Midbrain (tissue), 1 donor: ENCODE measurements at regions not wholly inside any gene's neighbourhood (a gene's known extent, or its start where the extent isn't known, plus 50 kb on each side); places are given as distances from the start of the nearest gene placed in this dataset.
"Not testable (repeated sequence)": the region's sequence is repeated elsewhere in the genome, so short reads cannot be mapped to it uniquely, and the experiment has no call there.

Experiments
- DNase-seq: peaks from one replicate; lab custom pipeline; 2025; lab: John Stamatoyannopoulos, UW

GRCh38 chr14:71328183-71328582, 420.9 kb downstream of the PCNX1 start:
- DNase-seq = no peak

- no peak for DNase-seq
These were observed 421.7 kb downstream of the PCNX1 start for GRCh38 chr14:71328954-71329353.

- DNase-seq = no peak
These were observed 424.1 kb downstream of the PCNX1 start for GRCh38 chr14:71331403-71331802.

- DNase-seq = no peak
These were observed 425.2 kb downstream of the PCNX1 start for GRCh38 chr14:71332476-71332875.

- DNase-seq = no peak
These were observed 426.4 kb downstream of the PCNX1 start for GRCh38 chr14:71333705-71334104.

GRCh38 chr14:71336489-71337192, 429.4 kb downstream of the PCNX1 start:
- DNase-seq = no peak

- no peak for DNase-seq
These were observed 430.9 kb downstream of the PCNX1 start for GRCh38 chr14:71338153-71338552.

GRCh38 chr14:71339650-71340415, 432.6 kb downstream of the PCNX1 start:
- no peak for DNase-seq

- DNase-seq = no peak
These were observed 433.9 kb downstream of the PCNX1 start for GRCh38 chr14:71341156-71341555.

- no peak for DNase-seq
These were observed 436.5 kb downstream of the PCNX1 start for GRCh38 chr14:71343724-71344123.

GRCh38 chr14:71344506-71344905, 437.2 kb downstream of the PCNX1 start:
- no peak for DNase-seq

GRCh38 chr14:71346685-71347084, 439.4 kb downstream of the PCNX1 start:
- no peak for DNase-seq

- DNase-seq = no peak
These were observed 441.1 kb downstream of the PCNX1 start for GRCh38 chr14:71348394-71348793.

GRCh38 chr14:71348817-71349216, 441.6 kb downstream of the PCNX1 start:
- no peak for DNase-seq

- DNase-seq = no peak
These were observed 446.9 kb downstream of the PCNX1 start for GRCh38 chr14:71354142-71354541.

GRCh38 chr14:71354801-71355200, 447.5 kb downstream of the PCNX1 start:
- DNase-seq = no peak

GRCh38 chr14:71355324-71356201, 448.3 kb downstream of the PCNX1 start:
- DNase-seq = no peak

- no peak for DNase-seq
These were observed 451.1 kb downstream of the PCNX1 start for GRCh38 chr14:71358209-71358931.

- not testable (repeated sequence) for DNase-seq
These were observed 451.7 kb downstream of the PCNX1 start for GRCh38 chr14:71358932-71359421.

- DNase-seq = no peak
These were observed 452.6 kb downstream of the PCNX1 start for GRCh38 chr14:71359823-71360222.

- no peak for DNase-seq
These were observed 454.1 kb downstream of the PCNX1 start for GRCh38 chr14:71361336-71361735.

- no peak for DNase-seq
These were observed 454.6 kb downstream of the PCNX1 start for GRCh38 chr14:71361874-71362273.
